HCT116 (cell line): ENCODE measurements at regions not wholly inside any gene's neighbourhood (a gene's known extent, or its start where the extent isn't known, plus 50 kb on each side); places are given as distances from the start of the nearest gene placed in this dataset.

Experiments used
- ATAC-seq: fragments of 200-7000 bp; cut with Tn5 transposase; 2 replicates; pipeline ENCODE4 v1.9.1; 2020; ENCODE audit warnings: mild to moderate bottlenecking, moderate library complexity
- BruUV-seq: library from RNA; stranded (reverse); fragments of 400-500 nt; replicated peaks from 2 replicates; lab custom pipeline; 2021; lab: Mats Ljungman, UMichigan
- CTCF ChIA-PET: fragments of 300-600 bp; sonication (Branson Sonifier 250); formaldehyde crosslinking; loops from one replicate; lab custom pipeline; 2021; ENCODE audit warnings: antibody characterized with exemption; lab: Charles Lee
- POLR2A ChIA-PET: fragments of 300-600, 350-600 bp; sonication (Branson Sonifier 250); formaldehyde crosslinking; loops from one replicate; lab custom pipeline; 2021; ENCODE audit warnings: antibody characterized with exemption; lab: Charles Lee
- RAD21 ChIA-PET, 2 experiments: fragments of 300-600 bp; sonication (Branson Sonifier 250); formaldehyde crosslinking; loops; one replicate each; lab custom pipeline; 2023; ENCODE audit warnings: low total read pairs in 2 of 2; ENCODE audit not compliant: uncharacterized antibody in 2 of 2, unreplicated experiment in 2 of 2, low non-redundant PET in 1 of 2; lab: Charles Lee
- DNase-seq: peaks from one replicate; pipeline ENCODE4 v3.0.0-alpha.2; 2010; ENCODE audit warnings: low read depth, low spot score
- H2AFZ ChIP-seq: fragments of 200-600 bp; shearing (Covaris generic), sonication (generic); 2 replicates; pipeline ENCODE4 v1.6.1; 2017; ENCODE audit warnings: low read depth, mixed run types, mixed read lengths, antibody characterized with exemption, low read length; ENCODE audit not compliant: poor library complexity, severe bottlenecking
- H3K27ac ChIP-seq: 2 replicates; pipeline ENCODE4 v1.5.1; 2012; ENCODE audit warnings: low read depth, low read length
- H3K27me3 ChIP-seq: fragments of 200-600 bp; sonication (generic); 2 replicates; pipeline ENCODE4 v1.6.1; 2016; ENCODE audit warnings: mixed run types, low read length, mixed read lengths; ENCODE audit not compliant: insufficient read depth
- H3K36me3 ChIP-seq, 2 experiments: fragments of 200-500 bp in 1 of 2; fragments of 200-600 bp in 1 of 2; sonication (Bioruptor generic) in 1 of 2; sonication (generic) in 1 of 2; 2 replicates each; pipeline versions ENCODE4 v1.5.1 to v1.6.1; 2014 to 2016; ENCODE audit warnings: low read length in 2 of 2, inconsistent platforms in 1 of 2, mixed read lengths in 1 of 2, mixed run types in 1 of 2; ENCODE audit not compliant: insufficient read depth in 2 of 2, control insufficient read depth in 1 of 2
- H3K4me1 ChIP-seq, 2 experiments: fragments of 200-600 bp in 1 of 2; sonication (generic) in 1 of 2; 2 replicates each; pipeline versions ENCODE4 v1.5.1 to v1.6.1; 2012 to 2017; ENCODE audit warnings: low read length in 2 of 2, inconsistent platforms in 1 of 2, mild to moderate bottlenecking in 1 of 2, mixed read lengths in 1 of 2, mixed run types in 1 of 2, moderate library complexity in 1 of 2; ENCODE audit not compliant: insufficient read depth in 2 of 2, control insufficient read depth in 1 of 2
- H3K4me2 ChIP-seq: fragments of 200-600 bp; sonication (generic); 2 replicates; pipeline ENCODE4 v1.6.1; 2017; ENCODE audit warnings: mixed run types, low read length, mixed read lengths
- H3K4me3 ChIP-seq, 2 experiments: fragments of 200-600 bp in 1 of 2; sonication (generic) in 1 of 2; replicated peaks in 1 of 2; 2 replicates each; pipeline ENCODE4 v1.5.1; 2011 to 2016; ENCODE audit warnings: low read length in 2 of 2, control low read depth in 1 of 2, low read depth in 1 of 2, mild to moderate bottlenecking in 1 of 2, mixed read lengths in 1 of 2, mixed run types in 1 of 2
- H3K79me2 ChIP-seq: fragments of 200-600 bp; sonication (generic); 2 replicates; pipeline ENCODE4 v1.6.1; 2017; ENCODE audit warnings: mild to moderate bottlenecking, mixed run types, low read length, moderate library complexity, mixed read lengths; ENCODE audit not compliant: insufficient read depth
- H3K9ac ChIP-seq: fragments of 200-600 bp; sonication (generic); 2 replicates; pipeline ENCODE4 v1.6.1; 2016; ENCODE audit warnings: low read length, mixed read lengths
- H3K9me2 ChIP-seq: fragments of 200-600 bp; sonication (generic), shearing (Covaris generic); 2 replicates; pipeline ENCODE4 v1.6.1; 2017; ENCODE audit warnings: mixed run types, mild to moderate bottlenecking, moderate library complexity; ENCODE audit not compliant: insufficient read depth
- H3K9me3 ChIP-seq, 2 experiments: fragments of 200-500 bp in 1 of 2; fragments of 200-600 bp in 1 of 2; sonication (Bioruptor generic) in 1 of 2; sonication (generic) in 1 of 2; 2 replicates each; pipeline ENCODE4 v1.6.1; 2014 to 2017; ENCODE audit warnings: low read length in 2 of 2, mixed read lengths in 2 of 2, inconsistent platforms in 1 of 2, low read depth in 1 of 2, mild to moderate bottlenecking in 1 of 2, mixed run types in 1 of 2, moderate library complexity in 1 of 2; ENCODE audit not compliant: control insufficient read depth in 1 of 2, insufficient read depth in 1 of 2
- H4K20me1 ChIP-seq: fragments of 200-600 bp; sonication (generic), shearing (Covaris generic); 2 replicates; pipeline ENCODE4 v1.6.1; 2017; ENCODE audit warnings: mixed run types, mild to moderate bottlenecking, moderate library complexity; ENCODE audit not compliant: insufficient read depth
- ATF3 ChIP-seq: IDR thresholded peaks from 2 replicates; pipeline ENCODE4 v1.6.1; 2012
- EZH2 ChIP-seq: fragments of 200-600 bp; sonication (generic); IDR thresholded peaks from 2 replicates; pipeline ENCODE4 v1.6.1; 2017; ENCODE audit warnings: antibody characterized with exemption, mixed run types
- JUND ChIP-seq: IDR thresholded peaks from 2 replicates; pipeline ENCODE4 v1.6.1; 2012
- SP1 ChIP-seq: IDR thresholded peaks from 2 replicates; pipeline ENCODE4 v1.6.1; 2012; ENCODE audit warnings: low read depth
- YY1 ChIP-seq: IDR thresholded peaks from 2 replicates; pipeline ENCODE4 v1.6.1; 2011; ENCODE audit warnings: low read length, low read depth, moderate library complexity, mild to moderate bottlenecking; ENCODE audit not compliant: insufficient replicate concordance; ENCODE audit errors: extremely low read depth
- ZNF274 ChIP-seq: fragments of 200-500 bp; sonication (Bioruptor generic); IDR thresholded peaks from 2 replicates; pipeline ENCODE4 v1.6.1; 2014; ENCODE audit warnings: mild to moderate bottlenecking, low read depth, low read length, inconsistent platforms
- intact Hi-C: fragments of 100-400 bp; cut with micrococcal nuclease; formaldehyde crosslinking; loops from 2 replicates; pipeline ENCODE4 v1.10.0; 2022
- TF ChIP-seq, protein P1 (sequence below): IDR thresholded peaks from 2 replicates; pipeline ENCODE4 v1.6.1; 2012; ENCODE audit warnings: low read depth

GRCh38 chr21:28334407-28334806, 658.3 kb downstream of the LTN1 start:
- no peaks in the 10 kb centered on the region for H3K79me2 ChIP-seq
- H3K27me3 ChIP-seq = no peaks in the 10 kb centered on the region
- no peaks in the 10 kb centered on the region for H4K20me1 ChIP-seq
- no peak overlapping the region for H3K4me3 ChIP-seq
- no peak overlapping the region for H3K4me2 ChIP-seq
- no peak overlapping the region for H2AFZ ChIP-seq
- no peaks in the 10 kb centered on the region for H3K4me1 ChIP-seq
- H3K36me3 ChIP-seq = no peaks in the 10 kb centered on the region
- BruUV-seq = no TSS peak
- TF ChIP-seq, protein P1, sequence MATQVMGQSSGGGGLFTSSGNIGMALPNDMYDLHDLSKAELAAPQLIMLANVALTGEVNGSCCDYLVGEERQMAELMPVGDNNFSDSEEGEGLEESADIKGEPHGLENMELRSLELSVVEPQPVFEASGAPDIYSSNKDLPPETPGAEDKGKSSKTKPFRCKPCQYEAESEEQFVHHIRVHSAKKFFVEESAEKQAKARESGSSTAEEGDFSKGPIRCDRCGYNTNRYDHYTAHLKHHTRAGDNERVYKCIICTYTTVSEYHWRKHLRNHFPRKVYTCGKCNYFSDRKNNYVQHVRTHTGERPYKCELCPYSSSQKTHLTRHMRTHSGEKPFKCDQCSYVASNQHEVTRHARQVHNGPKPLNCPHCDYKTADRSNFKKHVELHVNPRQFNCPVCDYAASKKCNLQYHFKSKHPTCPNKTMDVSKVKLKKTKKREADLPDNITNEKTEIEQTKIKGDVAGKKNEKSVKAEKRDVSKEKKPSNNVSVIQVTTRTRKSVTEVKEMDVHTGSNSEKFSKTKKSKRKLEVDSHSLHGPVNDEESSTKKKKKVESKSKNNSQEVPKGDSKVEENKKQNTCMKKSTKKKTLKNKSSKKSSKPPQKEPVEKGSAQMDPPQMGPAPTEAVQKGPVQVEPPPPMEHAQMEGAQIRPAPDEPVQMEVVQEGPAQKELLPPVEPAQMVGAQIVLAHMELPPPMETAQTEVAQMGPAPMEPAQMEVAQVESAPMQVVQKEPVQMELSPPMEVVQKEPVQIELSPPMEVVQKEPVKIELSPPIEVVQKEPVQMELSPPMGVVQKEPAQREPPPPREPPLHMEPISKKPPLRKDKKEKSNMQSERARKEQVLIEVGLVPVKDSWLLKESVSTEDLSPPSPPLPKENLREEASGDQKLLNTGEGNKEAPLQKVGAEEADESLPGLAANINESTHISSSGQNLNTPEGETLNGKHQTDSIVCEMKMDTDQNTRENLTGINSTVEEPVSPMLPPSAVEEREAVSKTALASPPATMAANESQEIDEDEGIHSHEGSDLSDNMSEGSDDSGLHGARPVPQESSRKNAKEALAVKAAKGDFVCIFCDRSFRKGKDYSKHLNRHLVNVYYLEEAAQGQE = no peak
- TF ChIP-seq ATF3 = no peak
- no peak for TF ChIP-seq EZH2
- no peak for TF ChIP-seq YY1
- no peak for TF ChIP-seq ZNF274
- TF ChIP-seq JUND = no peak
- no peak for TF ChIP-seq SP1
- intact Hi-C loops = no loop called here
- no peaks in the 10 kb centered on the region for H3K9me2 ChIP-seq
- H3K27ac ChIP-seq = no peak overlapping the region
- no peak for DNase-seq
- H3K9ac ChIP-seq = no peak overlapping the region
- POLR2A ChIA-PET = no interaction called here
- no peak for ATAC-seq
- RAD21 ChIA-PET = no interaction called here
- CTCF ChIA-PET = no interaction called here
- peaks cover 14 to 24% of the 10 kb centered on the region in 2 experiments; a peak in 2 of 4 replicates for H3K9me3 ChIP-seq
